ENCODE measurements at regions not wholly inside any gene's neighbourhood (a gene's known extent, or its start where the extent isn't known, plus 50 kb on each side); places are given as distances from the start of the nearest gene placed in this dataset.
A peak's percentile ranks its signal among the peaks of the same experiment; 100 is the strongest.

DNA sequence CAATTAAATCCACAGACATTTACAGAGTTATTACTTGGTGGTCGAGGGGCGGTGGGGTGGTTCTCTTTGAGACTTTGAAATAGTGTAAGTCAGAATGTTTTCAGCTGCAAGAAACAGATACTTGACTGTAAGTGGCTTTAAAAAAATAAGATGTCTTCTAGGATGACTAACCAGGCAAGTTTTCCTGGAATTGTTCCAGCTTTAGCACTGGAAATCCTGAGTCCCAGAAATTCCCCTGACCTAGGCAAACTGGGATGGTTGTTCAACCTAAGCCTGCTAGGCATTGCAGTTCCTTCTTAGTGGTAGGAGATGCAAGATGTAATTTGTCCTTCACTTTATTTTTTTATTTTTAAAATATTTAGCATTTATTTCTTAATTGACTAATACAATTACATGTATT lies 169.5 kb upstream of the POC5 start:
- H3K27ac Mint-ChIP-seq (ENCODE audit: unreplicated experiment): peak overlapping the region; percentile 79
- Histone ChIP-seq H3K9ac (ENCODE audit: low read length) (no peak overlapping the region), H3K9me3 (ENCODE audit: insufficient read depth, low read depth, low read length) (no peaks in the 10 kb centered on the region), H2AFZ (ENCODE audit: low read depth, low read length) (no peak overlapping the region), H3K27ac (ENCODE audit: low read depth, low read length) (no peak overlapping the region), H3K4me1 (ENCODE audit: insufficient read depth, low read length) (no peaks in the 10 kb centered on the region), H3K4me2 (ENCODE audit: low read length) (no peak overlapping the region), H3K79me2 (ENCODE audit: insufficient read depth, low read length) (no peaks in the 10 kb centered on the region), H4K20me1 (ENCODE audit: insufficient read depth, low read length) (no peaks in the 10 kb centered on the region), H3K4me3 (ENCODE audit: insufficient read depth, low read depth, low read length) (no peak overlapping the region), H3K27me3 (ENCODE audit: insufficient read depth, low read length) (no peaks in the 10 kb centered on the region), H3K36me3 (ENCODE audit: insufficient read depth, low read length) (no peaks in the 10 kb centered on the region)
- no peak overlapping the region for H3K4me3 Mint-ChIP-seq (ENCODE audit: unreplicated experiment)
- H3K9me3 Mint-ChIP-seq (ENCODE audit: unreplicated experiment): no peaks in the 10 kb centered on the region
- H3K27me3 Mint-ChIP-seq (ENCODE audit: low read depth, unreplicated experiment): no peaks in the 10 kb centered on the region
- DNase-seq (ENCODE audit: low read depth) (no peak), FAIRE-seq (no peak)
- H3K36me3 Mint-ChIP-seq (ENCODE audit: low read depth, unreplicated experiment): no peaks in the 10 kb centered on the region
- no peak for TF ChIP-seq EZH2 (IDR thresholded peaks at IDR 0.05; ENCODE audit: insufficient read depth, low read length)
- TF ChIP-seq, protein P1, sequence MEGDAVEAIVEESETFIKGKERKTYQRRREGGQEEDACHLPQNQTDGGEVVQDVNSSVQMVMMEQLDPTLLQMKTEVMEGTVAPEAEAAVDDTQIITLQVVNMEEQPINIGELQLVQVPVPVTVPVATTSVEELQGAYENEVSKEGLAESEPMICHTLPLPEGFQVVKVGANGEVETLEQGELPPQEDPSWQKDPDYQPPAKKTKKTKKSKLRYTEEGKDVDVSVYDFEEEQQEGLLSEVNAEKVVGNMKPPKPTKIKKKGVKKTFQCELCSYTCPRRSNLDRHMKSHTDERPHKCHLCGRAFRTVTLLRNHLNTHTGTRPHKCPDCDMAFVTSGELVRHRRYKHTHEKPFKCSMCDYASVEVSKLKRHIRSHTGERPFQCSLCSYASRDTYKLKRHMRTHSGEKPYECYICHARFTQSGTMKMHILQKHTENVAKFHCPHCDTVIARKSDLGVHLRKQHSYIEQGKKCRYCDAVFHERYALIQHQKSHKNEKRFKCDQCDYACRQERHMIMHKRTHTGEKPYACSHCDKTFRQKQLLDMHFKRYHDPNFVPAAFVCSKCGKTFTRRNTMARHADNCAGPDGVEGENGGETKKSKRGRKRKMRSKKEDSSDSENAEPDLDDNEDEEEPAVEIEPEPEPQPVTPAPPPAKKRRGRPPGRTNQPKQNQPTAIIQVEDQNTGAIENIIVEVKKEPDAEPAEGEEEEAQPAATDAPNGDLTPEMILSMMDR (IDR thresholded peaks at IDR 0.05; ENCODE audit: insufficient read depth, low read depth, low read length): no peak
- peaks cover 18% of the 10 kb centered on the region for H3K4me1 Mint-ChIP-seq (ENCODE audit: low read depth, unreplicated experiment)

DNA sequence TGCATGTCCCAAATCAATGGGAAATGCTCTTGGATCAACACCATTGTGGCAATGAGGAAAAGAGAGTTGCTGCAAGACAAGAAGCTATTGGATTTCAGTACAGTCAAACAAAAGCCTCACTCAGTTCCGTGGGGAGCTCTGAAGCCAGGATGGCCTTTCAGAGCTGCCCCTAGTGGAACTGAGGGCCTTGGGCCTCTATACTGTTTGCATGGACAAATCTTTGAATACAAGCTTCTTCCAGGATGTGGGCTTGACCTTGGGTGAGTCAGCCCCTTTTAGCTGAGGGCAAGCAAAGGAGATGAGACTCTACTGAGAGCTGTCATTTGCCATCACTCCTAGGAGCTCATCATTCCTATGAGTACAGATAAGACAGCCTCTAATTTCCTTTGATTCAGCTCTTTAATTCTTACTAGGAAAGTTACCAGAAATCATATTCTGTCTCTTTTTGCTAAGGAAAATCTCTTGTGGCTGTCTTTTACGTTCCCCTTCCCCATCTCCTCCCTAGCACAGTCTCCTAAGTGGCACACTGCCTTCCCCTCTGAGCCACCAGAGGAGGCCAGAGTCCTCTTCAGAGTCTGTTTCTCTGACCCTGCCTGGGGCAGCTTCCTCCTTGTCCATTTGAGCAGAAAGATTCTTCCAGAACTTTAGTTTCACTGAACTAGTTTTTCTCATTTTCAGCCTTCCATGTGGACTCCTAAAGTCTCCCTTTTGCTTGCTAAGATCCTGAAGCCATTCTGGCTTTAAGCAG lies 168.8 kb upstream of the POC5 start:
- no peak overlapping the region for H3K4me3 Mint-ChIP-seq (ENCODE audit: unreplicated experiment)
- no peaks in the 10 kb centered on the region for H3K36me3 Mint-ChIP-seq (ENCODE audit: low read depth, unreplicated experiment)
- H3K9ac ChIP-seq (ENCODE audit: low read length): no peak overlapping the region
- no peaks in the 10 kb centered on the region for H3K79me2 ChIP-seq (ENCODE audit: insufficient read depth, low read length)
- peak overlapping the region; percentile 79 for H3K27ac Mint-ChIP-seq (ENCODE audit: unreplicated experiment)
- H3K27ac ChIP-seq (ENCODE audit: low read depth, low read length): no peak overlapping the region
- no peaks in the 10 kb centered on the region for H3K9me3 ChIP-seq (ENCODE audit: insufficient read depth, low read depth, low read length)
- no peaks in the 10 kb centered on the region for H4K20me1 ChIP-seq (ENCODE audit: insufficient read depth, low read length)
- no peaks in the 10 kb centered on the region for H3K9me3 Mint-ChIP-seq (ENCODE audit: unreplicated experiment)
- FAIRE-seq (no peak), DNase-seq (ENCODE audit: low read depth) (no peak)
- H3K27me3 Mint-ChIP-seq (ENCODE audit: low read depth, unreplicated experiment): no peaks in the 10 kb centered on the region
- H3K4me1 Mint-ChIP-seq (ENCODE audit: low read depth, unreplicated experiment): peaks cover 18% of the 10 kb centered on the region
- H3K36me3 ChIP-seq (ENCODE audit: insufficient read depth, low read length): no peaks in the 10 kb centered on the region
- no peaks in the 10 kb centered on the region for H3K27me3 ChIP-seq (ENCODE audit: insufficient read depth, low read length)
- H2AFZ ChIP-seq (ENCODE audit: low read depth, low read length): no peak overlapping the region
- H3K4me3 ChIP-seq (ENCODE audit: insufficient read depth, low read depth, low read length): no peak overlapping the region
- TF ChIP-seq EZH2 (IDR thresholded peaks at IDR 0.05; ENCODE audit: insufficient read depth, low read length): no peak
- TF ChIP-seq, protein P1 (IDR thresholded peaks at IDR 0.05; ENCODE audit: insufficient read depth, low read depth, low read length): no peak
- no peak overlapping the region for H3K4me2 ChIP-seq (ENCODE audit: low read length)
- no peaks in the 10 kb centered on the region for H3K4me1 ChIP-seq (ENCODE audit: insufficient read depth, low read length)

DNA sequence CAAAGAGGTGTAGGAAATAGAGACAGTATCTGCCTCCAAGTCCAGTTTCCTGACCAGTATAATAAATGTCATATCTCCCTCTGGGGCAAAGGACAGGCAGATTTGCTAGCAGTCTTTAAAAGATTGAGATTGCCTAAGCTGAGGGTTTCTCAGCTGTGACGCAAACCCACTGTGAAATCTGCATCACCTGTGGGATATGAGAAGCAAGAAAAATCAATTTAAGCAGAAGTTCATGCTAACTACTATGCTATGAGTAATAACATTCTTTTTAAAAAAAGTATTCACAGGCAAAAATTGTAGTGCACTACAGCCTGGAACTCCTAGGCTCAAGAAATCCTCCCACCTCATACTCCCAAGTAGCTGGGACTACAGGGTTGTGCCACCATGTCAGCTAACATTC lies 168.1 kb upstream of the POC5 start:
- no peak overlapping the region for H2AFZ ChIP-seq (ENCODE audit: low read depth, low read length)
- TF ChIP-seq EZH2 (IDR thresholded peaks at IDR 0.05; ENCODE audit: insufficient read depth, low read length): no peak
- TF ChIP-seq, protein P1 (IDR thresholded peaks at IDR 0.05; ENCODE audit: insufficient read depth, low read depth, low read length): no peak
- no peak overlapping the region for H3K4me3 ChIP-seq (ENCODE audit: insufficient read depth, low read depth, low read length)
- FAIRE-seq: no peak
- no peaks in the 10 kb centered on the region for H3K36me3 ChIP-seq (ENCODE audit: insufficient read depth, low read length)
- no peak overlapping the region for H3K9ac ChIP-seq (ENCODE audit: low read length)
- no peaks in the 10 kb centered on the region for H3K4me1 ChIP-seq (ENCODE audit: insufficient read depth, low read length)
- no peaks in the 10 kb centered on the region for H4K20me1 ChIP-seq (ENCODE audit: insufficient read depth, low read length)
- H3K36me3 Mint-ChIP-seq (ENCODE audit: low read depth, unreplicated experiment): no peaks in the 10 kb centered on the region
- H3K4me1 Mint-ChIP-seq (ENCODE audit: low read depth, unreplicated experiment): peaks cover 18% of the 10 kb centered on the region
- no peak overlapping the region for H3K27ac Mint-ChIP-seq (ENCODE audit: unreplicated experiment)
- no peak for DNase-seq (ENCODE audit: low read depth)
- no peak overlapping the region for H3K27ac ChIP-seq (ENCODE audit: low read depth, low read length)
- H3K79me2 ChIP-seq (ENCODE audit: insufficient read depth, low read length): no peaks in the 10 kb centered on the region
- no peak overlapping the region for H3K4me2 ChIP-seq (ENCODE audit: low read length)
- no peaks in the 10 kb centered on the region for H3K27me3 ChIP-seq (ENCODE audit: insufficient read depth, low read length)
- no peaks in the 10 kb centered on the region for H3K27me3 Mint-ChIP-seq (ENCODE audit: low read depth, unreplicated experiment)
- no peak overlapping the region for H3K4me3 Mint-ChIP-seq (ENCODE audit: unreplicated experiment)
- H3K9me3 Mint-ChIP-seq (ENCODE audit: unreplicated experiment): no peaks in the 10 kb centered on the region
- H3K9me3 ChIP-seq (ENCODE audit: insufficient read depth, low read depth, low read length): no peaks in the 10 kb centered on the region
